Activated CD4-positive, alpha-beta T cell treated with anti-CD3 and anti-CD28 coated beads for 36 hours (primary cell): ENCODE measurements at regions not wholly inside any gene's neighbourhood (a gene's known extent, or its start where the extent isn't known, plus 50 kb on each side); places are given as distances from the start of the nearest gene placed in this dataset.

Experiments used
- ATAC-seq: fragments of 200-7000 bp; cut with Tn5 transposase; one replicate; pipeline ENCODE4 v1.10.0; 2021; ENCODE audit warnings: mild to moderate bottlenecking, moderate library complexity
- CTCF ChIA-PET: fragments of 350-600 bp; sonication (Branson Sonifier 250); formaldehyde crosslinking; loops from one replicate; lab custom pipeline; 2021; ENCODE audit warnings: antibody characterized with exemption; lab: Charles Lee
- POLR2A ChIA-PET: fragments of 350-600 bp; sonication (Branson Sonifier 250); formaldehyde crosslinking; loops from one replicate; lab custom pipeline; 2021; ENCODE audit warnings: antibody characterized with exemption, inconsistent platforms; lab: Charles Lee
- DNase-seq: peaks from one replicate; pipeline ENCODE4 v3.0.0-alpha.2; 2020
- H3K27ac Mint-ChIP-seq: one replicate; pipeline ENCODE4 v1.8.0; 2021; ENCODE audit warnings: mixed read lengths
- H3K27me3 Mint-ChIP-seq: one replicate; pipeline ENCODE4 v1.8.0; 2021; ENCODE audit warnings: mixed read lengths
- H3K36me3 Mint-ChIP-seq: one replicate; pipeline ENCODE4 v1.8.0; 2021; ENCODE audit warnings: low read depth, mixed read lengths
- H3K4me1 Mint-ChIP-seq: one replicate; pipeline ENCODE4 v1.8.0; 2021; ENCODE audit warnings: mixed read lengths
- H3K4me3 Mint-ChIP-seq: one replicate; pipeline ENCODE4 v1.8.0; 2021; ENCODE audit warnings: mild to moderate bottlenecking, moderate library complexity, mixed read lengths
- H3K9me3 Mint-ChIP-seq: one replicate; pipeline ENCODE4 v1.8.0; 2021; ENCODE audit warnings: low read depth, mixed read lengths
- intact Hi-C, 2 experiments: fragments of 100-400 bp; cut with DNase I in 1 of 2; cut with micrococcal nuclease in 1 of 2; formaldehyde crosslinking; loops; one replicate each; pipeline versions ENCODE4 v1.14.2 to v1.15.1; 2022 to 2024; cut with DNase I, micrococcal nuclease

DNA sequence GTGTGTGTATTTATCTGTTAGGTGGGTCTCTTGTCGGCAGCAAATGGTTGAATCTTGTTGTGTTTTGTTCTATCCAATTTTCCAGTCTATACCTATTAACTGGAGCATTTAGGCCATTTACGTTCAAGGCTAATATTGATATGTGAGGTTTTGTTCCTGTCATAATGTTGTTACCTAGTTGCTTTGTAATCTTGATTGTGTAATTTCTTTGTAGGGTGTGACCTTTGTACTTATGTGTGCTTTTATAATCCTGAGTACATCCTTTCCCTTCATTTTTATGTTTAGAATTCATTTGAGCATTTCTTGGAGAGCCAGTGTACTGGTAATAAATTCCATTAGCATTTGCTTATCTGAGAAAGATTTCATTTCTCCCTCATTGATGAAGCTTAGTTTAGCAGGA is 83.0 kb upstream of the MIR17HG start:
- peaks cover 8% of the 10 kb centered on the region for H3K9me3 Mint-ChIP-seq
- ATAC-seq (no peak), DNase-seq (no peak)
- no peaks in the 10 kb centered on the region for H3K36me3 Mint-ChIP-seq
- H3K27me3 Mint-ChIP-seq, result peaks cover 3% of the 10 kb centered on the region
- no peaks in the 10 kb centered on the region for H3K4me1 Mint-ChIP-seq
- ChIA-PET POLR2A (no interaction called here), CTCF (no interaction called here)
- intact Hi-C loops, result no loop called here
- no peak overlapping the region for H3K4me3 Mint-ChIP-seq
- no peak overlapping the region for H3K27ac Mint-ChIP-seq

DNA sequence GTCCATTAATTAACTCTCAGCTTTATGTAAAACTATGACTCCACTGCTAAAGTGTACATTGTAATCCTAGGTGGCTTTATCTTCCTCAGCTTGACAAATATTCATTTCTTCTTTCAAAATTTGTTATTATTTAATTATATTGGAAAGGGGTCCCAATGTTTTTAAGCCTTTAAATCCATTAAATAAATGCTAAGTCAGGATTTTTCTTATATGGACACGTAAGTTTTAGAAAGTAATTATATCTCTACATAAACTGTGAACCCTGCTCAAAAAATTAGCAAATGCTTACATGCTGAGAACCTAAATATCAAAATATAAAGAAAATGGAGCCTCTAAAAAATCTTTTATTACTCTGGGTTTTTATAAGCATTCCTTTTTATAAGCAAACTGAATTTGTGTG is 78.2 kb upstream of the MIR17HG start:
- H3K27ac Mint-ChIP-seq, result no peak overlapping the region
- H3K4me1 Mint-ChIP-seq, result no peaks in the 10 kb centered on the region
- ChIA-PET POLR2A (no interaction called here), CTCF (interaction anchor here (0.6 kb wide), 1 partner anchor 55 kb away, joined by 3 read pairs; no protein-coding TSS in a partner anchor)
- no peak overlapping the region for H3K4me3 Mint-ChIP-seq
- ATAC-seq (no peak), DNase-seq (no peak)
- H3K9me3 Mint-ChIP-seq, result peaks cover 3% of the 10 kb centered on the region
- no peaks in the 10 kb centered on the region for H3K36me3 Mint-ChIP-seq
- H3K27me3 Mint-ChIP-seq, result peaks cover 5% of the 10 kb centered on the region
- intact Hi-C loops, result no loop called here

DNA sequence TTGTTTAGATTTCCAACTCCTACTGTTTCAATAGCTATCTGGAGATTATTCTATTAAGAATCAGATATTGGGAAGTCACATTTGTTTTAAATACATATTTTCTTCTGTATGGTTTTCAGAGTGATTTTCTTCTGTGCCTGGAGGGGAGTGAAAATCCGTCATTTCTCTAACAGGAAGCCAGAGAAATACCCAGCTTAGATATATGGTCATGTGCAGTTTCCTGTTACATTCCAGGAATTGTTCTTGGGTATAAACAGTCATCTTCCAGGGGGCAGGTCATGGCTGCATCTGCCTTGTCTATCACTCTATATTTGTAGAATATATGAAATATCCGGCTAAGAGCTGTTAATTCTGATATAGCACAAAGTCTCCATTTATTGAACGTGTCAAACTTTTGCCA is 77.5 kb upstream of the MIR17HG start:
- Mint-ChIP-seq H3K9me3 (no peaks in the 10 kb centered on the region), H3K36me3 (no peaks in the 10 kb centered on the region), H3K4me1 (no peaks in the 10 kb centered on the region), H3K27ac (no peak overlapping the region), H3K4me3 (no peak overlapping the region), H3K27me3 (peaks cover 5% of the 10 kb centered on the region)
- ChIA-PET CTCF (interaction anchor here (0.8 kb wide), 2 partner anchors 14 to 16 kb away, joined by 3 read pairs; no protein-coding TSS in a partner anchor), POLR2A (no interaction called here)
- DNase-seq (no peak), ATAC-seq (no peak)
- intact Hi-C loops, result no loop called here

DNA sequence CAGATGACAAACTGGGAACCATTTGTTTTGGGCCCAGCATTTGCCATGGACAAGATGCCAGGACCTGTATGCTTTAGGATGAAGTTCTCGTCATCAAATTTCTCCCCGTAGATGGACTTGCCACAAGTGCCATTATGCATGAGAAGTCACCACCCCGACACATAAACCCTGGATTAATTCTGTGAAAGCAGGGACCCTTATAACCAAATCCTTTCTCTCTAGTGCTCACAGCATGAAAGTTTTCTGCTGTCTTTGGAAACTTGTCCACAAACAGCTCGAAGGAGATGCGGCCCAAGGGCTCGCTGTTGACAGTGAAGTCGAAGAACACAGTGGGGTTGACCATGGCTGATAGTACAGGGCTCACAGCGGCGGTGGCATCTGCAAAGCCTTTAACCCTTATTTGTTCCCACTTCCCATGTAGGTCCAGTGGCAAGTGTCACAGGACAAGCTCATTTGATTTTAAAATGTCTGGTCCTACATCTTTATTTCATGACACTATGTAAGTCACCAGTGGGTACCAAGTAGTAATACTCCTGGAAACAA is 75.2 kb upstream of the MIR17HG start:
- Mint-ChIP-seq H3K4me3 (no peak overlapping the region), H3K27ac (no peak overlapping the region), H3K9me3 (no peaks in the 10 kb centered on the region), H3K36me3 (no peaks in the 10 kb centered on the region), H3K27me3 (peaks cover 8% of the 10 kb centered on the region), H3K4me1 (no peaks in the 10 kb centered on the region)
- CTCF ChIA-PET, result no interaction called here
- DNase-seq, result no peak
- intact Hi-C loops, result no loop called here
- no peak for ATAC-seq
- POLR2A ChIA-PET, result no interaction called here

DNA sequence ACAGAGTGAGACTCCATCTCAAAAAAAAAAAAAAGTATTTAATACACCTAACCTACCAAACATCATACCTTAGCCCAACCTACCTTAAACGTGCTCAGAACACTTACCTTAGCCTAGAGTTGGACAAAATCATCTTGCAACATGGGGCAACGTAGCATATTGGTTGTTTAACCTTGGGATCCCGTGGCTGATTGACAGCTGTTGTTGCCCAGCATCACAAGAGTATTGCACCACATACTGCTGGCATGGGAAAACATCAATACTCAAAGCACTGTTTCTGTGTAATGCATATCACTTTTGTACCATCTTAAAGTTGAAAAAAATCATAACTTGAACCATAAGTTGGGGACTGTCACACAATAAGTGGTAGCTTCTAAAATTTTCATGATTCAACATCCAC is 73.8 kb upstream of the MIR17HG start:
- intact Hi-C loops, result no loop called here
- H3K9me3 Mint-ChIP-seq, result no peaks in the 10 kb centered on the region
- POLR2A ChIA-PET, result no interaction called here
- H3K36me3 Mint-ChIP-seq, result no peaks in the 10 kb centered on the region
- CTCF ChIA-PET, result no interaction called here
- H3K4me1 Mint-ChIP-seq, result no peaks in the 10 kb centered on the region
- no peak overlapping the region for H3K4me3 Mint-ChIP-seq
- no peak overlapping the region for H3K27ac Mint-ChIP-seq
- DNase-seq, result no peak
- no peak for ATAC-seq
- peaks cover 11% of the 10 kb centered on the region for H3K27me3 Mint-ChIP-seq

DNA sequence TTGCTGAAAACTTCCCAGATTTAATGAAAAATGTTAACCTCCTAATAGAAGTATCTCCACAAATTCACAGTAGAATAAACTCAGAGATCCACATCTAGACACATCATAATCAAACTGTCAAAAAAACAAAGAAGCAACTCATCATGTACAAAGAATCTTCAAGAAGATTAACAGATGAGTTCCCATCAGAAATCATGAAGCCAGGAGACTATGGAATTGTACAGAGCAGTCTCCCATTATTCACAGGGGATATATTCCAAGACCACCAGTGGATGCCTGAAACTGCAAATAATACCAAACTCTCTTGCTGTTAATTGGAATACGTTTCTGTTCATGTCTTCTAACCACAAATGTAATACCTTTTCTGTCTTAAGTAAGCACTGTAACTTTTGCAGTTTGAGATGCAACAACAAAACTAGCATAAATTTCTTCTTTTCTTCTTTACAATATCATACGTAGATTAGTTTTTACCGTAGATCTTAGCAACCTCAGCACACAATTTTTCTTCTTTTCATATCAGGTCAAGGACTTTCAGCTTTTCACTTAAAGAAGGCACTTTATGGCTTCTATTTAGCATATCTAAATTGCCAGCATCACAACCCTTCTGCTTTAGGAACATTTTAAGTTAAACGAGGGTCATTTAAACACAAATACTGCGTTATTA is 70.3 kb upstream of the MIR17HG start:
- no peaks in the 10 kb centered on the region for H3K9me3 Mint-ChIP-seq
- H3K27ac Mint-ChIP-seq, result no peak overlapping the region
- CTCF ChIA-PET, result no interaction called here
- no peak overlapping the region for H3K4me3 Mint-ChIP-seq
- intact Hi-C loops, result no loop called here
- H3K27me3 Mint-ChIP-seq, result peaks cover 9% of the 10 kb centered on the region
- no peaks in the 10 kb centered on the region for H3K4me1 Mint-ChIP-seq
- no peaks in the 10 kb centered on the region for H3K36me3 Mint-ChIP-seq
- DNase-seq (no peak), ATAC-seq (no peak)
- POLR2A ChIA-PET, result no interaction called here

DNA sequence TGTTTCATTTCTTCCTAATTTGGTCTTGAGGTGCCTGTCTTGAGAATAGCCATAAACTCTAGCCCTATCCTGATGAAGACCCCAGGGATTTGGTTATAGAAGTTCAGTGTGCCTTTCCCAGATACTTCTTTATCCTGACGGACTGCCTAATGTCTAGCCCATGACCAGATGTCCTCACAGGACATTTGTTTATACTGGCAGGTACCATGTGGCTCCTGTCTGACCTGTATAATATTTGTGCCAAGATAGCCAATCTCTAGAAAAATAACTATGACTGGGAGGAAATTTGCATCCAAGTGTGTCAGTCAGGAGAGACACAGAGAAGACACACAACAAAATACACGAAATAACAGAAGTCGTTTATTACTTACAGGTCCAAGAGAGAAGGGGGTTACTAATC is 69.2 kb upstream of the MIR17HG start:
- H3K27ac Mint-ChIP-seq, result no peak overlapping the region
- CTCF ChIA-PET, result no interaction called here
- intact Hi-C loops, result no loop called here
- peaks cover 9% of the 10 kb centered on the region for H3K27me3 Mint-ChIP-seq
- no peaks in the 10 kb centered on the region for H3K36me3 Mint-ChIP-seq
- ATAC-seq (no peak), DNase-seq (no peak)
- H3K4me1 Mint-ChIP-seq, result no peaks in the 10 kb centered on the region
- no peak overlapping the region for H3K4me3 Mint-ChIP-seq
- POLR2A ChIA-PET, result no interaction called here
- H3K9me3 Mint-ChIP-seq, result no peaks in the 10 kb centered on the region

DNA sequence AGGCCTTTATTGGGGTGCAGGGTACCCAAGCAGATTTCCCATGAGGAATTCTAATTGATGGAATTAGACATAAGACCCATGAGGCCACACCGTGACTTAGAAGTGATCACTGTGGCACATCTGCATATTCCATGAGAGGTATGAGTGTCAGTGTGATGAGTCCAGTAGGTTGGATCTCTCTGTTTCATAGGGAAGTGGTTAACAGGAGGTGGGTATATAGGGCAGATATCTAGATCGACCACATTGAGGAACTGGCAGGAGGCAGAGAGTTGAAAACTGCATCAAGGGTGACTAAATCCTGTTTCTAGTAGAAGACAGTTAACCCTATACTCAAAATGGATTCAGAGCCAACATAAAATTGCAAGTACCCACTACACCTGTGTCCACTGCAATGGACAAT is 68.6 kb upstream of the MIR17HG start:
- H3K36me3 Mint-ChIP-seq, result no peaks in the 10 kb centered on the region
- POLR2A ChIA-PET, result no interaction called here
- ATAC-seq (no peak), DNase-seq (no peak)
- CTCF ChIA-PET, result no interaction called here
- no peak overlapping the region for H3K4me3 Mint-ChIP-seq
- no peaks in the 10 kb centered on the region for H3K4me1 Mint-ChIP-seq
- H3K9me3 Mint-ChIP-seq, result no peaks in the 10 kb centered on the region
- H3K27me3 Mint-ChIP-seq, result peaks cover 8% of the 10 kb centered on the region
- intact Hi-C loops, result no loop called here
- no peak overlapping the region for H3K27ac Mint-ChIP-seq

DNA sequence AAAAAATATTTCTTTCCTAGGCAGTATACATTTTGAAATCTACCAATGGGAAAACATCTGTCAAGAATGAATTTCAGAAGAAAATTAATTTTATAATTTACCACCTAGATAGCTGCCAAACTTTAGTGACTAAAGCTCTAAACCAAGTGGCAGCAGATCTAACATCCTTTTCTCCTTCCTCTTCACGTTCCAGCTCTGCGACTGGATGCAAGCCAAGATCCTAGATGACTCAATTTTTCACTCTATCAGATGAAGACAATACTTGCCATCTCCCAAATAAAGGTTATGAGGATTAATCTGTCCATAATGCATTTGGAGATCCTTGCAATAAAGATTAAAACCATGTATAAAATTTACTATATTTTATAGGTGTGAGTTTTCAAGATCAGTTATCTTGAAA is 66.7 kb upstream of the MIR17HG start:
- ChIA-PET CTCF (no interaction called here), POLR2A (no interaction called here)
- DNase-seq (no peak), ATAC-seq (no peak)
- no peak overlapping the region for H3K27ac Mint-ChIP-seq
- no peak overlapping the region for H3K4me3 Mint-ChIP-seq
- no peaks in the 10 kb centered on the region for H3K36me3 Mint-ChIP-seq
- H3K9me3 Mint-ChIP-seq, result no peaks in the 10 kb centered on the region
- peaks cover 9% of the 10 kb centered on the region for H3K27me3 Mint-ChIP-seq
- intact Hi-C loops, result no loop called here
- H3K4me1 Mint-ChIP-seq, result no peaks in the 10 kb centered on the region

DNA sequence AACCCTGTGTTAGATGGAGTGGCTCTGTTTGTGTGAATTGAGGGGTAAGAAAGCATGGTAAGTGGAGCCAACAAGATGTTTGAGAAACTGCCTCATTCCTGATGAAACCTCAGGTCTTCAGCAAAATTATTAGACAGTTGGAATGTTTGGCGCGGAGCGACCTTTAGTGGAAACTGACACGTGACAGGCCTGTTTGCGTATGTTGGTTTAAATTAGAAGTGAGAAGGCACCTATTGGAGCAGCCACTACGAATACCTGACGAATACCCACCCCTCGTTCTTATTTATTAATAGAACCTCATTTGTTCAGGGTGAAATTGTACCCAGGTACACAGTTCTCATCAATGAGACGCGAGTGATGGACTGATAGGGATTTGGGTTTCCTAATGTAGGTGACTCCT is 63.2 kb upstream of the MIR17HG start:
- ATAC-seq (no peak), DNase-seq (no peak)
- ChIA-PET CTCF (no interaction called here), POLR2A (no interaction called here)
- Mint-ChIP-seq H3K9me3 (no peaks in the 10 kb centered on the region), H3K4me3 (no peak overlapping the region), H3K27me3 (peaks cover 5% of the 10 kb centered on the region), H3K36me3 (no peaks in the 10 kb centered on the region), H3K27ac (no peak overlapping the region), H3K4me1 (no peaks in the 10 kb centered on the region)
- intact Hi-C loops, result no loop called here

DNA sequence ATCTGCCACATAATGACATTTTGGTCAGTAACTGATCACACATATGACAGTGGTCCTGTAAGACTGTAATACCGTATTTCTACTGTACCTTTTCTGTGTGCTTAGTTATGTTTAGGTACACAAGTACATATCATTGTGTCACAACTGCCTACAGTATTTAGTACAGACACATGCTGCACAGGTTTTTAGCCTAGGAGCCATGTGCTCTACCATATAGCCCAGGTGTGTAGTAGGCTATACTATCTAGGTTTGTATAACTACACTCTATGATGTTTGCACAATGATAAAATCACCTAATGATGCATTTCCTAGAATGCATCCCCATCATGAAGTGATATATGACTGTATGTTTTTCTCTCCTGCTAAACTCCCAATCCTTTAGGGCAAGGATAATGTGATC is 61.2 kb upstream of the MIR17HG start:
- Mint-ChIP-seq H3K4me3 (no peak overlapping the region), H3K27ac (no peak overlapping the region), H3K36me3 (no peaks in the 10 kb centered on the region), H3K4me1 (no peaks in the 10 kb centered on the region), H3K27me3 (peaks cover 5% of the 10 kb centered on the region), H3K9me3 (no peaks in the 10 kb centered on the region)
- intact Hi-C loops, result no loop called here
- no peak for ATAC-seq
- POLR2A ChIA-PET, result no interaction called here
- CTCF ChIA-PET, result no interaction called here
- no peak for DNase-seq

DNA sequence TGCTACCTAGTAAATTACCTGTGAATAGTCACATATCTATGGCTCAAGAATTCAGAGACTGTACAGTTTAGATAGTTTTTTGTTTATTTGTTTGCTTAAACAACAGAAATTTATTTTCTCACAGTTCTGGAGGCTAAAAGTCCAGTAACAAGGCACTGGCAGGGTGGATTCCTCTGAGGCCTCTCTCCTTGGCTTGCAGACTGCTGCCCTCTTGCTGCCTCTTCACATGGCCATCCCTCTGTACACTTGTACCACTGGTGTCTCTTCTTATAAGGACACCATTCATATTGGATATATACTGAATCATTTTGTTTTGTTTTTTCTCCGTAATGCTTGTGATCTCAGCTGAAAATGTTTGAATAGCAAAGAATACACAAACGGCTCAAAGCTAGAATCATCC is 56.4 kb upstream of the MIR17HG start:
- Mint-ChIP-seq H3K4me3 (no peak overlapping the region), H3K36me3 (no peaks in the 10 kb centered on the region), H3K4me1 (no peaks in the 10 kb centered on the region), H3K27me3 (peaks cover 2% of the 10 kb centered on the region), H3K27ac (no peak overlapping the region), H3K9me3 (no peaks in the 10 kb centered on the region)
- ATAC-seq (no peak), DNase-seq (no peak)
- POLR2A ChIA-PET, result no interaction called here
- CTCF ChIA-PET, result no interaction called here
- intact Hi-C loops, result no loop called here
